Testis (tissue), 2 donors: ENCODE measurements at regions not wholly inside any gene's neighbourhood (a gene's known extent, or its start where the extent isn't known, plus 50 kb on each side); places are given as distances from the start of the nearest gene placed in this dataset.

Experiments used
- DNase-seq: peaks from one replicate; pipeline ENCODE4 v3.0.0-alpha.2; 2019
- H3K27ac ChIP-seq, 2 donors: fragments of 200-600 bp; sonication (generic); one replicate each; pipeline ENCODE4 v1.5.1; 2019
- H3K27me3 ChIP-seq: fragments of 200-600 bp; sonication (generic); one replicate; pipeline ENCODE4 v1.5.1; 2019
- H3K36me3 ChIP-seq: fragments of 200-600 bp; sonication (generic); one replicate; pipeline ENCODE4 v1.5.1; 2017; ENCODE audit warnings: low read depth; ENCODE audit errors: missing control alignments
- H3K4me1 ChIP-seq: fragments of 200-600 bp; sonication (generic); one replicate; pipeline ENCODE4 v1.5.1; 2019
- H3K4me3 ChIP-seq, 2 donors: fragments of 200-600 bp; sonication (generic); one replicate each; pipeline ENCODE4 v1.5.1; 2017 to 2019
- H3K9me3 ChIP-seq: fragments of 200-600 bp; sonication (generic); one replicate; pipeline ENCODE4 v1.5.1; 2017
- POLR2A ChIP-seq: fragments of 450-650 bp; IDR thresholded peaks from one replicate; pipeline ENCODE4 v1.6.1; 2017; ENCODE audit warnings: antibody characterized with exemption, mild to moderate bottlenecking, moderate library complexity
- WGBS, 2 donors: methylation state at CpG; one replicate each; pipeline ENCODE4 v1.1.5; 2018; 5-methylcytosine and 5-hydroxymethylcytosine counted together
- intact Hi-C: fragments of 100-400 bp; cut with DNase I; formaldehyde crosslinking; loops from one replicate; pipeline ENCODE4 v1.15.1; 2023; ENCODE audit warnings: low total_unique reads
- TF ChIP-seq, protein P1 (sequence below), 3 experiments: fragments of 450-650 bp in 2 of 3; fragments of 200-600 bp in 1 of 3; sonication (generic) in 1 of 3; IDR thresholded peaks; one replicate each; pipeline ENCODE4 v1.5.1; 2016 to 2019; ENCODE audit warnings: antibody characterized with exemption in 3 of 3, mild to moderate bottlenecking in 2 of 3, moderate library complexity in 1 of 3

DNA sequence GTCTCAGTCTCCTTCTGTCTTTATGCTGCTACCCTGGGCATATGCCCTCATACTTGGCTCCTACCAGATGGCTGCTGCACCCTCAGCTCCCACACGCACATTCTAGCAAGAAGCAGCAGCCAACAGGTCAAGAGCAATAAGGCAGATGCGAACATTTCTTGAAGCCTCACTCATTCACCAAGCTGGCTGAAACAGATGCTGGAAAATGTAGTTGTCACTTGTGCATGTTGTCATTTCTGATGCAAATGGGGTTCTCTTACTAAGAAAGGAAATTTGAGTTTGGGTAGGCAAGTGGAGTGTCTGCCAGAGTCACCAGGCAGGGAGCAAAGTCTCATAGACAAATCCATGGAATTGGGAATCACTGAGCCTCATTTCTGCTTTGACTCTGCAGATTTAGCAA, 57.4 kb upstream of the SORBS2 start:
- TF ChIP-seq POLR2A: no peak
- TF ChIP-seq, protein P1, sequence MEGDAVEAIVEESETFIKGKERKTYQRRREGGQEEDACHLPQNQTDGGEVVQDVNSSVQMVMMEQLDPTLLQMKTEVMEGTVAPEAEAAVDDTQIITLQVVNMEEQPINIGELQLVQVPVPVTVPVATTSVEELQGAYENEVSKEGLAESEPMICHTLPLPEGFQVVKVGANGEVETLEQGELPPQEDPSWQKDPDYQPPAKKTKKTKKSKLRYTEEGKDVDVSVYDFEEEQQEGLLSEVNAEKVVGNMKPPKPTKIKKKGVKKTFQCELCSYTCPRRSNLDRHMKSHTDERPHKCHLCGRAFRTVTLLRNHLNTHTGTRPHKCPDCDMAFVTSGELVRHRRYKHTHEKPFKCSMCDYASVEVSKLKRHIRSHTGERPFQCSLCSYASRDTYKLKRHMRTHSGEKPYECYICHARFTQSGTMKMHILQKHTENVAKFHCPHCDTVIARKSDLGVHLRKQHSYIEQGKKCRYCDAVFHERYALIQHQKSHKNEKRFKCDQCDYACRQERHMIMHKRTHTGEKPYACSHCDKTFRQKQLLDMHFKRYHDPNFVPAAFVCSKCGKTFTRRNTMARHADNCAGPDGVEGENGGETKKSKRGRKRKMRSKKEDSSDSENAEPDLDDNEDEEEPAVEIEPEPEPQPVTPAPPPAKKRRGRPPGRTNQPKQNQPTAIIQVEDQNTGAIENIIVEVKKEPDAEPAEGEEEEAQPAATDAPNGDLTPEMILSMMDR (IDR thresholded peaks at IDR 0.05): no peak
- Histone ChIP-seq H3K27ac (no peak overlapping the region), H3K36me3 (no peaks in the 10 kb centered on the region), H3K4me1 (no peaks in the 10 kb centered on the region), H3K4me3 (no peak overlapping the region), H3K9me3 (no peaks in the 10 kb centered on the region), H3K27me3 (no peaks in the 10 kb centered on the region)
- intact Hi-C loops: no loop called here
- no peak for DNase-seq
- 85 to 95% methylated on average over 2 of the region's 2 CpGs for WGBS, 2 donors

DNA sequence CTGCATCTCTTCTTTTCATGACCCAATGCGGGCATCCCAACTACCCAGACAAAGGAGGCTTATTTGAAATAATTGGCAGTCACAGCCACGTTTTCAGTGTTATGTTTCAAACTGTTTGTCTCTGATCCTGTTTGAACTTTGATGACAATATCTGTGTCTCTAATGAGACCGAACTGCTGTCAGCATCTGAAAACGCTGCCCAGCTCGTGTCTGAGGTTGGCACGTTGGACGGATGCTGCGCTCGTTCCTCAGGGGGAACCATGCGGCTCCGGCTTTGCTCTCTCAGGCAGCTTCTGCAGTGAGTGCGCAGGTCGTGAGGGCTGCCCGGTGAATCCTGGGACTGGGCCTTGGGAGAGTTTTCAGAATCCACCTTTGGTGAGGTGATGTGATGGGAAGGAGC, 58.4 kb upstream of the SORBS2 start:
- no peaks in the 10 kb centered on the region for H3K27me3 ChIP-seq
- no peak overlapping the region for H3K4me3 ChIP-seq
- H3K36me3 ChIP-seq: no peaks in the 10 kb centered on the region
- no peak for DNase-seq
- 91 to 92% methylated on average over 14 of the region's 14 CpGs for WGBS, 2 donors
- intact Hi-C loops: no loop called here
- H3K27ac ChIP-seq: no peak overlapping the region
- H3K9me3 ChIP-seq: no peaks in the 10 kb centered on the region
- H3K4me1 ChIP-seq: no peaks in the 10 kb centered on the region
- TF ChIP-seq, protein P1 (IDR thresholded peaks at IDR 0.05): no peak
- TF ChIP-seq POLR2A: no peak

DNA sequence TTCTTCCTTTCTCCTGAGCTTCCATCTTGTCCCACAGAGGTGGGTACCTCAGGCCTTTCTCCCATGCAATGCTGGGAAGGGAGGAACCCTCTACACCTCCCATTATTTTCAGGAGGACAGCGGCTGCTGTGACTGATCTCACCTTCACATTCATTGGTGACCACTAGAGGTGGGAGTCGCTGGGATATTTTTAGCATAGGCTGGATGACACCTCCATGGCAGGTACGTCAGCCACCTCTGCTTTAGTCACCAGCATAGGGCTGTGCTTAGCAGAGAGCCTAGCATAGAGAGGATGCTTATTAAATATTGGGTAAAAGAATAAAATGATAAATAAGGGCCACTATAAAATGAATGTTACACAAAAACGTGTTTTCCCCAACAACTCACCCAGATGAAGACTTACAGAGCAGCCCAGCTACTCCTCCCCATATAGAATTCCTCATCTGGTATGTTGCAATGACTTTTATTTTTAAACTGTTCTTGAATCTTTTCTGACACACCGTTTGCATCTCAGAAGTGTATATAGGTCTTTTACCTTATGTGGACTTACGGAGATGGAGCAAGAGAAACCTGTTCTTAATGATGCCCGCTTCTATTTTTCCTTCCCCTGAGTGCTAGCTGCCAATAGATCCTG, 60.9 kb upstream of the SORBS2 start:
- H3K4me3 ChIP-seq: no peak overlapping the region
- no peaks in the 10 kb centered on the region for H3K27me3 ChIP-seq
- H3K27ac ChIP-seq: no peak overlapping the region
- TF ChIP-seq POLR2A: no peak
- TF ChIP-seq, protein P1 (IDR thresholded peaks at IDR 0.05): no peak
- DNase-seq: no peak
- H3K4me1 ChIP-seq: no peaks in the 10 kb centered on the region
- intact Hi-C loops: no loop called here
- WGBS, 2 donors: 89% methylated on average over 7 of the region's 7 CpGs
- no peaks in the 10 kb centered on the region for H3K9me3 ChIP-seq
- H3K36me3 ChIP-seq: no peaks in the 10 kb centered on the region

DNA sequence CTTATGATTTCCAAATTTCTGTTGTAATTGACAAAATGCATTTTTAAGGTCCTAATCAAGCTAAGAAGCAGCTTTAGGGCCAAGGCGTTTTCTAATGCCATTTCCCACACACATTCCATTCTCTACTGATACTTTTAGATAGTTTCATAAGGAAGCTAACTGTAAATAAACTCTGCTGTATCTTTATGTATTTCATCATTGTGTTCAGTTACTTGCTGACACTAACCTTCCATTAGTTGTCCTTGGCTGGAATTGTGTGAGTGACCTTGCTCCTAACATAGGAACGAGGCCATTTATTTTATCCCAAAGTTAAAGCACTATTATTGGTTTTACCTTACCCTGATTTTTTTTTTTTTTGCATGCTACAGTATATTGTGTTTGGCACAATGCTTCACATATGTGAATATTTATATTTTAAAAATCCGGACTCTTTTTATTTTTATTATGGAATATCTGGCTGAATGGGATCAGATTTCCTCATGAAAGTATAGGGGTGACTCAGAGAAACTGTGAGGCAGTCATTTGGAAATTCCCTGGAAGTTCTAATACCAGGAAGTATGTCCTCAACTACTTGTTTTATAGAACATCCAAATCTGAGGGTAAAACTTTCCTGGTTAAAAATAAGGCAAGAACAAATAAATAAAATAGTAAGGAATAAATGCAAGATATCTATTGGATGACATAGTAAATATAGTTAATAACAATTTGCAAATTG, 62.7 kb upstream of the SORBS2 start:
- TF ChIP-seq, protein P1 (IDR thresholded peaks at IDR 0.05): no peak
- Histone ChIP-seq H3K4me3 (no peak overlapping the region), H3K27me3 (no peaks in the 10 kb centered on the region), H3K4me1 (no peaks in the 10 kb centered on the region), H3K27ac (no peak overlapping the region), H3K9me3 (no peaks in the 10 kb centered on the region), H3K36me3 (no peaks in the 10 kb centered on the region)
- intact Hi-C loops: no loop called here
- DNase-seq: no peak
- 29 to 33% methylated on average over 3 of the region's 3 CpGs for WGBS, 2 donors
